ENCODE measurements at regions not wholly inside any gene's neighbourhood (a gene's known extent, or its start where the extent isn't known, plus 50 kb on each side); places are given as distances from the start of the nearest gene placed in this dataset.

DNA sequence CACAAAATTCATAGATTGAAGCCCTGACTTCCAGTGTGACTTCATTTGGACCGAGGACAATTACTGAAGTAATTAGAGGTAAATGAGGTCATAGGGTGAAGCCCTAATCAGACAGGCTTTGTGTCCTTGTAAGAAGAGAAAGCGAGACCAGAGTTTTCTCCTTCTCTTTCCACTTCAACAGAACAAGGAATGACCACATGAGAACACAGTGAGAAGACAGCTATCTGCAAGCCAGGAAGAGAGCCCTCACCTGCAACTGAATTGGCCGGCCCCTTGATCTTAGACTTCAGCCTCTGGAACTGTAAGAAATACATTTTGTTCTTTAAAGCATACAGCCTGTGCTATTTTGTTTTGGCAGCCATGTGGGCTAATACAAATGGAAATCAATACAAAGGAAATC lies 67.1 kb upstream of the PRKG2 start:
- Histone ChIP-seq H3K4me3 (no peak overlapping the region), H3K4me1 (replicated peaks in 1 of 2) (no peaks in the 10 kb centered on the region), H3K27ac (no peak overlapping the region), H3K27me3 (no peaks in the 10 kb centered on the region), H3K36me3 (replicated peaks in 1 of 2) (no peaks in the 10 kb centered on the region), H3K9me3 (replicated peaks in 1 of 3) (no peaks in the 10 kb centered on the region)
- intact Hi-C loops (cut with DNase I): no loop called here
- TF ChIP-seq POLR2A (IDR thresholded peaks at IDR 0.05): no peak
- TF ChIP-seq, protein P1, sequence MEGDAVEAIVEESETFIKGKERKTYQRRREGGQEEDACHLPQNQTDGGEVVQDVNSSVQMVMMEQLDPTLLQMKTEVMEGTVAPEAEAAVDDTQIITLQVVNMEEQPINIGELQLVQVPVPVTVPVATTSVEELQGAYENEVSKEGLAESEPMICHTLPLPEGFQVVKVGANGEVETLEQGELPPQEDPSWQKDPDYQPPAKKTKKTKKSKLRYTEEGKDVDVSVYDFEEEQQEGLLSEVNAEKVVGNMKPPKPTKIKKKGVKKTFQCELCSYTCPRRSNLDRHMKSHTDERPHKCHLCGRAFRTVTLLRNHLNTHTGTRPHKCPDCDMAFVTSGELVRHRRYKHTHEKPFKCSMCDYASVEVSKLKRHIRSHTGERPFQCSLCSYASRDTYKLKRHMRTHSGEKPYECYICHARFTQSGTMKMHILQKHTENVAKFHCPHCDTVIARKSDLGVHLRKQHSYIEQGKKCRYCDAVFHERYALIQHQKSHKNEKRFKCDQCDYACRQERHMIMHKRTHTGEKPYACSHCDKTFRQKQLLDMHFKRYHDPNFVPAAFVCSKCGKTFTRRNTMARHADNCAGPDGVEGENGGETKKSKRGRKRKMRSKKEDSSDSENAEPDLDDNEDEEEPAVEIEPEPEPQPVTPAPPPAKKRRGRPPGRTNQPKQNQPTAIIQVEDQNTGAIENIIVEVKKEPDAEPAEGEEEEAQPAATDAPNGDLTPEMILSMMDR (IDR thresholded peaks at IDR 0.05): no peak
- WGBS, 4 donors: 64 to 83% (median 72%) methylated on average over 3 of the region's 3 CpGs
- DNase-seq: no peak

DNA sequence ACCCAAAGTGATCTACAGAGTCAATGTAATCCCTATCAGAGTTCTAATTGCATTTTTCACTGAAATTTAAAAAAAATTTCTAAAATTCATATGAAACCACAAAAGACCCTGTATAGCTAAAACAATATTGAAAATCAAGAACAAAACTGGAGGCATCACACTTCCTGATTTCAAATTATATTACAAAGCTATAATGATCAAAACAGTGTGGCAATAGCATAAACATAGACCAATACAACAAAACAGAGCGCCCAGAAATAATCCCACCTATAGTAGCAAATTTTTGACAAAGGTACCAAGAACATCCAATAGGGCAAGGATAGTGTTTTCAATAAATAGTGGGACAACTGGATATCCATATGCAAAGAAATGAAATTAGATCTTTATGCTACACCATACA lies 59.4 kb upstream of the PRKG2 start:
- no peaks in the 10 kb centered on the region for H3K36me3 ChIP-seq (replicated peaks in 1 of 2)
- no peaks in the 10 kb centered on the region for H3K27me3 ChIP-seq
- TF ChIP-seq, protein P1 (IDR thresholded peaks at IDR 0.05): no peak
- TF ChIP-seq POLR2A (IDR thresholded peaks at IDR 0.05): no peak
- no peaks in the 10 kb centered on the region for H3K4me1 ChIP-seq (replicated peaks in 1 of 2)
- DNase-seq: no peak
- no peaks in the 10 kb centered on the region for H3K9me3 ChIP-seq (replicated peaks in 1 of 3)
- intact Hi-C loops (cut with DNase I): no loop called here
- WGBS, 4 donors: 81 to 94% (median 91%) methylated on average over 1 of the region's 1 CpG
- no peak overlapping the region for H3K4me3 ChIP-seq
- no peak overlapping the region for H3K27ac ChIP-seq

- TF ChIP-seq POLR2A (IDR thresholded peaks at IDR 0.05): no peak
- TF ChIP-seq, protein P1 (IDR thresholded peaks at IDR 0.05): no peak
- H3K9me3 ChIP-seq (replicated peaks in 1 of 3): no peaks in the 10 kb centered on the region
- 73 to 80% (median 74%) methylated on average over 1 of the region's 1 CpG for WGBS, 4 donors
- H3K27me3 ChIP-seq: no peaks in the 10 kb centered on the region
- H3K27ac ChIP-seq: no peak overlapping the region
- no peaks in the 10 kb centered on the region for H3K4me1 ChIP-seq (replicated peaks in 1 of 2)
- intact Hi-C loops (cut with DNase I): no loop called here
- DNase-seq: no peak
- no peaks in the 10 kb centered on the region for H3K36me3 ChIP-seq (replicated peaks in 1 of 2)
- H3K4me3 ChIP-seq: no peak overlapping the region
Observed at GRCh38 chr4:81272671-81273070, 57.6 kb upstream of the PRKG2 start.

Small RNA genes lying in the stretch of these regions (small RNA-seq; reads per million reads assigned to genes)
- 0 to 0.08 reads per million in 2 donors for gene RNU5A-2P
